Fibroblast of skin of back (primary cell): ENCODE measurements at regions not wholly inside any gene's neighbourhood (a gene's known extent, or its start where the extent isn't known, plus 50 kb on each side); places are given as distances from the start of the nearest gene placed in this dataset.

ENCODE experiments used
- DNase-seq: peaks from one replicate; pipeline ENCODE4 v3.0.0-alpha.2; 2013

DNA sequence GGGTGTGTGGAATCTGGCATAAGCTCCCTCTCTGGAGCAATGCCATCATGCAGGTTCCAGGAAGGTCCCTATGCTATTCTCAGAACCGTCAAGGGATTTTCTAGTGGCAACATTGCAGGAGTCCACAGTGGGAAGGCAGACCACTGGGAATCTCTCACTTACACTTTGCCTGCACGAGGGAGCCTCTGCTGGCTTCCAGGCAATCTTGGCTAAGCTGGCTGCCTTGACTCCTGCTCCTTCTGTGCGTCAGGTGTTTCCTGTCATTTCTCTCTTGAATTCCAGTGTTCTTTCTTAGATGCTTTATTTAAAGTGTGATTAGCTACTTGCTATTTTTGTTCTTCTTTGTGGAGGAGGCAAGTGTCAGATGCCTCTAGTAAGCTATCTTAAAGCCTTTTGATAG, 414.0 kb upstream of the ATP2B1 start:
- no peak for DNase-seq

DNA sequence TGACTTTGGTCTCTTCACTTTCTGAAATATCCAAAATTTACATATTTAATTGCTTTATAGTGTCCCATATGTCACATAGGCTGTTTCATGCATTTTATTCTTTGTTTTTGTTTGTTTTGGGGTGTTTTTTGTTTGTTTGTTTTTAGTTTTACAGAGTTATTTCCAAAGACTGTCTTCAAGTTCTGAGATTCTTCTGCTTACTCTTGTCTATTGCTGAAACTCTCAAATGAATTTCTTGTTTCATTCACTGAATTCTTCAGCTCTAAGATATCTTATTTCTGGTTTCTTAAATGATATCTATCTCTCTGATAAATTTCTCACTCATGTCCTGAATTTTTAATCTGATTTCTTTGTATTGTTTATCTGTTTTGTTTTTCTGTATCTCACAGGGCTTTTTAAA, 412.0 kb upstream of the ATP2B1 start:
- DNase-seq = no peak

DNA sequence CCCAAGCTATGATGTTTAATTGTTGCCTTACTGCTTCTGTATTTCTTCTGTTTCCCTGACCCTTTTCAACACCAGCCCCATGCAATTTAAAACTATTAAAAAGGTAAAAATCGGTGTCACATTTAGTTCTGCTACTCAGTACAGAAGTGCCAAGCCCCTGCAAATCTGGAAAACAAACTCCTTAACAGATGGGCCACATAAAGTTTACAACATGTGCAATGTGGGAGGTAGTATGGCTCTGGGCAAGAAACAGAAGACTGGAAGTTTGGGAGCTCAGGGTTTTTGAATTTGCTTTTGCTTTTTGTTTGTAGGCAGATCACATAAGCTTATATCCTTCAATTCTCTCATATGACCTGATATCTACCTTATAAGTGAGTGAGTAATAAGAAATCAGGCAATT, 404.0 kb upstream of the ATP2B1 start:
- no peak for DNase-seq

DNA sequence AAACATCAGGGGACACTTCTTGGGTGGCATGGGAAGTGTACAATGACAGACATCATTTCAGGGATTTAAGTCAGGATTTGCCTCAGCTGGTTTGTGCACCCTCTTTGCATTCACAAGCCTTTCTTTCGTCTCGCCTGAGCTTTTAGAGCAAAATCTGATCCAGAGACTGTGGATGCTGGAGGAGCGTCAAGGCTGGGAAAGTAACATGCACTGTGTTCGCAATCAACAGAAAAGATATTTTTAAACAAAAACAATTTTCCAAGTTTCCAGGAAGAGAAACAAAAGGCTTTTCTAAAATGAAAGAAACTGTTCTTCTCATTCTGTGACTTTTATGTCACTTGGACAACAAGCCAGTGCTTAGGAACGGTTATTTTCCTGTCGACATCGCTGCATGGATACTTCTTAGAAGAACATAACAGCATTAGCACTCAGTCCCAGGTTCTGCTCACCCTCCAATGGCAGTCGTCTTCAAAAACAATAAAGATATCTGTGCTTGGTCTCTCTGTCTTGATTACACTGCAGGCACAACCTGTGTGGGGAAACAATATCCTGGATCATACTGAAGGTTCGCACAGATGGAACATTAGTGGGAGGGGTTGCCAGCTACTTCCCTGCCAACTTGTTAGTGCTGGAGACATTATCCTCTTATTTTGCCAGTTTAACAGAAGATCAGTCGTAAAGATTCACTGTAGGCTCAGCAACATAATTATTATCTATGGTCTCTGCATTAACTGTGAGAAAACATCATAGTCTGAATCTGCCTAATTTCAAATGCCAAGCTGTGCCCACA, 403.3 kb upstream of the ATP2B1 start:
- no peak for DNase-seq

DNA sequence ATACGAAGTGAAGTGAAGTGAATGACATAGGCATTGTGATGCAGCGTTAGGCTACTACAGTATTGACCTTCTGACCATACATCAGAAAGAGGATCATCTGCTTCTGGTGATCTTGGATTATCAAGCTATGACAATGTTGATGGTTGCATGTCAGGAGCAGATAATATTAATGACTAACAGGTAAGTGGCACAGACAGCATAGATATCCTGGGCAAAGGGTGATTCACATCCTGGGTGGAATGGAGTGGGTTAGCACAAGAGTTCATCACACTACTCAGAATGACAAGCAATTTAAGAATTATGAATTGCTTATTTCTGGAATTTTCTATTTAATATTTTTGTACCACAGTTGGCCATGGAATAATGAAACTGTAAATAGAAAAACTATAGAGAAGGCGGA, 397.9 kb upstream of the ATP2B1 start:
- no peak for DNase-seq

DNA sequence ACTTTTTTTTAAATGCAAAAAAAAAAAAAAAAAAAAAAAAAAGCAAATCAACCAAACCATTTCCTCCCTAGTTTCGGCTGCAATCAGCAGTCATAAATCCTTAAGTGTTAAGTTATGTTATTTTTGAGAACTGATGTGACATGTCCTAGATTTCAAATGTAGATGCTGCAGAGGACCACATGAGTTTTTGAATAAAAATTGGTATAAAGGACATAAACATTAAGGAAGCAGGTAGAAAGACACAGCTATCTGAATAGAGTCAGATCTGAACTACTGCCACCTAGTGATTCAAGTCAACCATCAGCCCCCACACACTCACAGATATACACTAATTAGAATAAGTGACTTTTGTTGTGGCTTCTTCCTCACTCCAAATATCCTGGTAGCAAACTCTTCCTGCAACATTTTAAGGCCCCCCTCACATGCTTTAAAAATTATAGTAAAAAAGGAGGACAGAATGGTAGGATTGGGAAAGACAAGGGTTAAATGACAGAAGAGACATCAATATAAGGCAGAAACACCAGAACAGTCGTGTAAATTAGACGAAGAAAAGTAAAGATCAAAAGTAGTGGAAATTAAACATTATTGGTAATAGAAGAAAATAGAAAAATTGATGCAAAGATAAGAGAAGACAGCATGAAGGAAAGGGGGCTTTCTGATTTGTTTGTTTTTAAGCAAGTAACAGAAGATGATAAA, 394.5 kb upstream of the ATP2B1 start:
- peak; percentile 33 for DNase-seq

DNA sequence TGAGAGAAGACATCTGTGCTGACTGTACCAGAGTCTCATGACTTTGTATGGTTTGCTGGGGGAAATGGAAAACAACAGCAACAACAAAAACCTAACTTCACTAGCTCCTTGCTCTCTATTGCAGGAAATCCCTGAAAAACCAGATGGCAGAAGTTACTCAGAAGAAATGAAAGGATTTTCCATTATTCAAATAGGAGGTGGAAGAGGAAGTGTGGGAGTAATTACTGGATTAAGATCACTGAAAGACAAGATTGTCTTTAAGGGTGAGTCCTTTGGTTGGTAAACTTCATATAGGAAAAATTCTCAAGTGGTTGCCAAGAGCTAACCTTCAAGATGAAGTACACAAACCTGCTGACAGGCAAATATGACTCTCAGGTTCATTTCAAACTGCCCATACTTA, 391.9 kb upstream of the ATP2B1 start:
- no peak for DNase-seq

DNA sequence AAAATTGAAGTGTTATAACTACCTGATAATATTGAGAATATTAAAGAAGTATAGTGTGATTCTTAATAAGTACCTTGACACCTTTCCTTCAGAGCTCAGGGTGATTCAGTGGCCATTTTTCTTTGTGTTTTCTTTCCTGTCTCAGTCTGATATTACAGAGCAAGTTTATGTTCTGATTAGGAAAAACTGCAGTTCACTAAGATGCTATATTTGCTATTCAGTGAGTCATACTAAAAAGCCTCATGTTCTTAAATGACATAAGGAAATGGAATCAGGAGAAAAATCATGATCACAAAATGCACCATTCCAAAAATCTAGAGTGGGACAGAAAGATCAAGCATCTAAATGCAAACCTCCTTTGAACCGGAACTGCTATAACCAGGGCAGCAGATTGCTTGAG, 390.6 kb upstream of the ATP2B1 start:
- DNase-seq = peak; percentile 63

DNA sequence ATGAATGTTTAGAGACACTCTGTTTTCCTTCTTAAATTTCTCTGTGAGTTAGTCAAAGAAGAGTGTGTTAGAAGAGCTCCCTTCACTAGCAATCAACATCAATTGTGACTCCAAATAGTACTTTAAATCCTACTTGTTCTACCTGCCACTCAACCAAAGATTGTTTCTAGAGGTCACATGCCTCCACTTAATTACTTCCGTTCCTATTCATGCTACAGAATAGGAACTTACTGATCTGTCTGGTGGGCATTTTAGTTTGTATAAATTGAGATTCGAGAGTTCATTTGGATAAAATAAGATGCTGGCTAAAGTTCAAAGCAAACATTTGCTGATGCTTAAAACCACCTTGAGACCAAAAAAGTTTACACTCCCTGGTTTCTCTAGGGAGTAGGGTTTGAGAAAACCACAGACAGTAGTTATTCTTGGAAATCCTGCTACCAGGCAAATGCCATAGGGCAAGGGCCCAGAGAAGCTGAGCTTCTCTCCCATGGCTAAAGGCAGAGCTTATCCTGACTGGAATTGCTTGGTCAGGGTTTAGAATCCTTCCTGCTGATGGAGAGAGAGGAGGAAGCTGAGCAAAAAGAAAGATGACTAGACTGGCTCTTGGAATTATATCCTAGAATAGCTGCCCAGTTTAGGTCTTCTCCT, 389.6 kb upstream of the ATP2B1 start:
- DNase-seq = peak; percentile 31

DNA sequence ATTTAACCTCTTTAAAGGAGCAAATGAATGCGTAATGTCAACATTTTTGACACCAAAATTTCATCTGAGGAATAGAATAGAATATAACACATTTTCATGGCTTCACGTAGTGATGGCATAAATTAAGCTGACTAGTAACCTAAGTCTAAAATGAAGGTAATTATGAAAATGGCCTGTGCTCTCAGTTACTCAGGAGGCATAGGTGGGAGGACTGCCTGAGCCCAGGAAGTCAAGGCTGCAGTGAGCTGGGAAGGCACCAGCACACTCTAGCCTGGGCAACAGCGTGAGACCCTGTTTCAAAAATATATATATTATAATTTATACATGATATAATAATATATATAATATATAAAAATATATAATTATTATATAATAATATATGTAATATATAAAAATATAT, 383.2 kb upstream of the ATP2B1 start:
- DNase-seq = no peak

DNA sequence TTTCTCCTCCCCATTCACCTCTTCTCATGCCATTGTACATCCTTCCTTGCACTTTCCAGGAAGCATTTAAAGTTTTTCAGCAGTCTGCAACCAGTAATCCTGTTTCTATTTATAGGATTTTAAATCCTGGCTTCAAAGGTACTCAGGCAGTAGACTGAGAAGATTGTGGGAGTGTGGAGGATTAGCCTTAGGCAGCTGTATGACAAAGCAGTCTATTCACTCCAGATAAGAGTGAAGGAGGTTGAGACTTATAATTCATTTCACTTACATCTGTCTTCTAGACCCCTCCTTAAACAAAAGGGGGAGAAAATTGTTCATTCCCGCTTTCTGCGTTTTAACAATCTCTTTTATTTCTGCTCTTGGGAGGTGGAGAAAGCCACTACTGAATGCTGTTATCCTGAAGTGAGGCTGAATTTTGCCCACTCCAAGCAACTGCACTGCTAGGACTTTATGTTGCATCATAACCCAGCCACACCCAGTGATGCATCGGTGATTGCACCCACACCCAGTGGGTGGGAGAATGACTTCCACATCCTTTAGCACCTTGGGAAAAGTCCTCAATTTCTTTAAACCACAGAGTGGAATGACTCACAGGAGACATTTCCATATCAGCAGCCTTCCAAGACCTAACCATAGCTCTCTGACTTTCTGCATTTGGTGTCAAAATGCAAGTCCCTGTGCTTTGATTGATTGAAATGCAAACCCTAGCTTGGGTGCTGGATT, 382.5 kb upstream of the ATP2B1 start:
- peak; percentile 92 for DNase-seq

DNA sequence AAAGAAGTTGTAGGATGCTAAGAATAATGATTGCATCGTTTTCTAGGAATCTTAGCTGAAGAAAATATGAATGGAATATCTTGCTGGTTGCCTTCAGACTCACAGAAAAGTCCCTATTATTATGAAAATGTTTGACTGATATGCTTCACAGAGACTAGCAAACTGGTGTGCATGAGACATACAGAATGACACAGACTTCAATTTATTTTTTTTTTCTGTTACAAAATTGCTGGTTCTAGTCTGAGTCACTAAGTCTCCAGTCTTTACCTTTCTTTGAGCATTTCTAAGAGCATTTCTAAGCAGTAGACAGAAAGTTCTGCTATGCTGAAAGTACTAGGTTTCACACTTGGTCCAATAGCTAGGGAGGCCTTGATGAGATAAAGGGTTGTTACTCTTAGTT, 377.6 kb upstream of the ATP2B1 start:
- DNase-seq = peak; percentile 58

DNA sequence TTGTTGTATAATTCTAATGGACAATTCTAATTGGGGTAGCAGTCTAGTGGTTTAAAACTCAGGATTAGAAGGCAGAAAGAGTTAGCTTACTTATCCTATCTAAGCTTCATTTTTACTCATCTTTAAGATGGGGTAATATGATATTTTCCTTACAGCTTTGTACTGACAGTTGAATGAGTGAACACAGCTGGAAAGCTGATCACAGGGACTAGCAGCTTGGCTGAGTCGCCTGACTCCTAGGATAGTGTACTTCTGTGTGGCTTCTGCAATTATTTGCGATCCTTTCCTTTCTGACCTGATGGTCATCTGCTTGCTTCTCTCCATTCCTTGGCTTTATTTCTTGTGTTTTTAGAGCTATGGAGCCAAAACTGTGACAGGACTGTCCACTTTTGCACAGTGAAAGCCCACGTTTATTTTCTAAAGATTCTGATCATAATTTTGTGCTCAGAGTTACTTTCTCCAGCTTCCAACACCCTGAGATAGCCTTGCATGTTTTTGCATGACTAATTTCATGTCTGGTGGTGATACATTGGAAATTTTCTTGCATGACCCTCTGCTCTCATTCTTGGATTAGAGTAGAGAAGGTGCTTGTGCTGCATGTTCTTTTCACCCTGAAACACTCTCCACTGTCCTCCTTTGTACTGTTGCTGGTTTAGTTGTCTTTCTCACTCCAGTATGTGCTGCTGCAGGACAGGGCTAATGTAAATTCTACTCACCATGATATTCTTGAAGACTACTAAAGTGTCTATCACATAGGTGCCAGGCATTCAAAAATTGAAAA, 377.0 kb upstream of the ATP2B1 start:
- DNase-seq = peak; percentile 51

DNA sequence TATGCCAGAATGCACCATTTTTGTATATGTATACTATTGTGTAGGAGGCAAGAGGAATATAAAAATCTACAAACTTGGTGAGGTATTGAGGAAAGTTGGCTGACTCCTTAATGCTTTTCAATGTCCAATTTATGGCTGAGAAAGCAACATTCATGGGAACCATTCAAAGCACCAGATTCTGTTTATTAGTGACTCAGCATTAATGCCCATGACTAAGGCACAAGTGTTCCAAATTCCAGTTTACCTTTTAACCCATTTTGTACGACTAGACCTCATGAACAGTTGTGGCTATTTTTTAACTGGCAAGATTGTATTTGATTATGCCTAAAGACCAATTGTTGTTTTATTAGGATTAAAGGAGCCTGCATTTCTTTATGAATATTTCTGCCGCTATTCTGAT, 375.4 kb upstream of the ATP2B1 start:
- DNase-seq = no peak

DNA sequence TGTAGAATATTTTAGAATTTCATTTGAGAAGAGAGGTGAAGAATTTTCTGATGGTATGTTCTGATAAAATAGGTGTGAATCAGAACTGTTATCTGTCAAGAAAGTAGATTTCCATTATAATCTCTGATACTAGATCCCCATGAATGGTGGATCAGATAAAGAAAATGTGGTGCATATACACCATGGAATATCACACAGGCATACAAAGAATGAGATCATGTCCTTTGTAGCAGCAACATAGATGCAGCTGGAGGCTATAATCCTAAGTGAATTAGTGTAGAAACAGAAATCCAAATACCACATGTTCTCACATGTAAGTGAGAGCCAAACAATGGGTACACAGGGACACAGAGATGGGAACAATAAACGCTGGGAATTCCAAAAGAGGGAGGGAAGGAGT, 372.0 kb upstream of the ATP2B1 start:
- DNase-seq = no peak

DNA sequence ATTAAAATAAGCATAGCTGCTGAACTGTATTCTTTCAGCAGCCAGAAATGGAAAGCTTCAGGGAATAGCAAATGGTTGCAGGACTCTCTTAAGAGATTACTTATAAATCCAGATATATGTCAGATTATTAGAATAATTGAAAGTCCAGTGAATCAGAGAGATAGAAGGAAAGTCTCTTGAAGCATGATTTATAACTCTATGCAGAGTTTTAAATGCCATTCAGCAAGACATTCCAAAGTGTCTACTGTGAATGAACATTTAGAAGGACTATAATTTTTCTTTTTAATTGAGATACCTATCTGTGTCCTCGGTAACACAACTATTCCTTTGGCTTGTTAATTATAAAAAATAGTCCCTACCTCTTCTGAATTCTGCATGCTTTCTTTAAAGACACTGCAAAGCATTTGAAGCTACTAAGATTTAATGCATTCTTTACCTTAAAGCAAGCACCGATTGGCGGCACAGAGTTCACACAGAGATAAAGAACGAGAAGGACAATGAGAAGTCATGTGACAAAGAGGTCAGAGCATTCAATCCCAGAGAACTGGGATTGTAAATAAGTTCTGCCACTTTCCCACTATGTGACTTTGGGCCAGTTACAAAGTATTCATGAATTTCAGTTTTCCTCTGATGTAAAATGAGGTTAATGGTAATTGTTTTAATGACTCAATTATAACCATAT, 371.0 kb upstream of the ATP2B1 start:
- DNase-seq = no peak

DNA sequence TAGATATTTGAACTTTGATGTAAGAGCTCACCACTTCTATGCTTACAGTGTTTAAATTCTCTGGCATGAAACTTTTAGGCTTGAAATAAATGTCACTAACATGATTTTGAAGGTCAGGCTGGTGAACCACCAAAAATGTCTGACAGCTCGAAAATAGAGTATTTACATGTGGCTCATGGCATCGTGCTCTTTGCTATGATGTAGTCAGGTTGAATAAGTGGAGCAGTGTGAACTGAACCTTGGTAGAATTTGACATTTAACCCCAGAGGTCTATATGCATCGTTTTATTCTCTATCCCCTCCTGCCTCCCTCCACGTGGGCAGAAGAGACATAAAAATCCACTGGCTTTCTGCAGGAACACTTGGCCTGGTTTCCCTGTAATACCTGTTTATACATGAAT, 369.7 kb upstream of the ATP2B1 start:
- DNase-seq = no peak

DNA sequence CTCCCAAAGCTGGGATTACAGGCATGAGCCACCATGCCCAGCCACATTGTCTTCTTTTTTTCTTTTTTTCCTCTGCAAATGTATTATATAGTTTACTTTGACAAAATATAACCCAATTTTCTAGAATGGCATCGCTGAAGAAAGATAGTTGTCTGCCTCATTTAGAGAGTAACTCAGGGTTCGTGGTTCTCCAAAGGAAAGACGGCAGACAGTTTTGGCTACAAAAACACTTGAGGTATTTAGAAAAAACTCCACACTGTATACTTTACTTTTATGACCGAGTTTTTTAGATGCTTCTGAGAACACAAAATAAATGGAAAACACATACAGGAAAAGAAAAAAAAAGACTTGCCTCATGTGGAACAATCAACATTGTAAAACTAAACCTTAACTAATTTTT, 369.1 kb upstream of the ATP2B1 start:
- DNase-seq = no peak

DNA sequence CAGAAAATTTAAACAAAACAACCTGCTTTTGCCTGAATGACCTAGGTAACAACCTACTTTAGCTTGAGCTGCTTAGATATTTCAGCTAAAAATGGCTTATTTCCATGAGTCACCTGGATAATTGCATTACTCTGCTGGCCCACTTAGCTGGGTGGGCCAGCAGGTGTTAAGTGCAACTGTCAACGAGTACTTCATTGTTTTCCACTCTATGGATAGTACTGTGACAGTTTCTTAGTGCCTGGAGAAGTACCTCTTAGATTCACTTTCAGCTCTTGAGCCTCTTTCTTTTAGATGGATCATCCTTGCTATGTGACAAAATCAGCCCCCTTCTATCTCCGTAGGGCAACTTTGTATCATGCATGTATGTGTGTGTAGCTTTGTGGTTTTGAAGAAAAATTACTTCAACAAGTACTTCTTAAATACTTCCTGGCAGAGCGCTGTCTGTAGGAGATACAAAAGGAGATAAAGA, 368.2 kb upstream of the ATP2B1 start:
- no peak for DNase-seq

DNA sequence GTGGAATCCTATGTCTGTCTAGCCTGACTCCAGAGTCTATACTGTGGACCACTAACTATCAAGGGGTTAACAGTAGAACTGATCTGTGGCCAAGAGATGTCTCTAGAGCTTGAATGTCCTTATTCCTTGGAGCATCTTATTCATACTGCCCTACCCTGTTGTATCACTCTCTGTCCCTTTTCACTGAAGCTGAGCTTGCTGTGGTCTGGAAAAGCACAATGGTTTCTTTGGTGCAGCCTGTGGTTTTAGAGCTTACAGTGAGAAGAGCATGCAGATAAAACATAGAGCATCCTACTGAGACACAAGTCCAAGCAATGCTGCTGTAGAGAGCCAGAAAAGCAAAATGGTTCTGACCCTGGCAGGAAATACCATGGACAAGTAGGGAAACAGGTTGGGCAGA, 367.0 kb upstream of the ATP2B1 start:
- no peak for DNase-seq

DNA sequence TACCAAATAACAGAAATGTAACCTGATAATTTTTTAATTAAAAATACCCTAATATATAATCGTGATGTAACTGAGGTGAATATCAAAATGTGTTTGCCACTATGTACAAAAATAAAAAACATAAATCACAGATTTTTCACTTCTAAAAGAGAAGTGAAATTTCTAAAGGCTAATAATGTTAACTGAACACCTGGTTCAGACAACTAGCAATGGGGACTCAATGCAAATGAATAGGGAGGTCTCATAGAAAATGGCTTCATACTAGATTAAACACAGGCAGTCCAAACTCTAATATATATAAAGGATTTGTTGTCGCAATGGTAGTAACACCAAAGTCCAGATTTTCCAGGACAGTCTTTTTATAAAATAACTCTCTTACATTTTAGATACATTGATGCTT, 365.4 kb upstream of the ATP2B1 start:
- DNase-seq = no peak

DNA sequence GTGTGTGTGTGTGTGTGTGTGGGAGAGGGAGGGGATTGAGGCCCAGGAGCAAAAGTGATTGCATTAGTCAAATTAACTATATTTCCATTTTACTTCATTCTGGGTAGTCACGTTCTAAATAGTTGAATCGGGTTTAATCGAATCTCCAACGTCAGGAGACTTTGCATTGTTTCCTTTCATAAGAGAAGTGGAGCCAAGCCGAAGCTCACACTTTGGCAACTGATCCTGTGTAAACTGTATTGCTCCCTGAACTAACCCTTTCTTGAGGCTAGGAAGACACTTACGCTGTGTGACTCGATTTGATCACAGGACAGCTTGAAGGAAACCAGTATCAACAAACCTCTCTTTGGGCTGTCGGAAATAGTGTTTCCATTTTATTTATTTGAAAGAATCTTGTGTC, 363.4 kb upstream of the ATP2B1 start:
- DNase-seq = no peak
